ENCODE measurements at regions not wholly inside any gene's neighbourhood (a gene's known extent, or its start where the extent isn't known, plus 50 kb on each side); places are given as distances from the start of the nearest gene placed in this dataset.

- Histone ChIP-seq H3K4me2 (ENCODE audit: low read depth, low read length, poor library complexity, severe bottlenecking) (no peak overlapping the region), H3K79me2 (ENCODE audit: insufficient read depth, low read length) (no peaks in the 10 kb centered on the region), H3K36me3 (ENCODE audit: low read length) (no peaks in the 10 kb centered on the region), H3K9ac (ENCODE audit: low read length) (no peak overlapping the region), H4K20me1 (ENCODE audit: low read depth, low read length) (no peaks in the 10 kb centered on the region), H3K9me2 (replicated peaks; ENCODE audit: insufficient read depth, low read length) (no peaks in the 10 kb centered on the region), H3K9me3 (ENCODE audit: insufficient read depth, low read length) (no peaks in the 10 kb centered on the region), H3K27me3 (ENCODE audit: low read length) (no peaks in the 10 kb centered on the region), H3K4me3 (ENCODE audit: insufficient read depth, low read length, poor library complexity, severe bottlenecking) (no peak overlapping the region), H2AFZ (ENCODE audit: low read depth, low read length, severe bottlenecking) (no peak overlapping the region), H3K27ac (ENCODE audit: low read depth, low read length) (no peak overlapping the region), H3F3A (ENCODE audit: insufficient read depth) (no peaks in the 10 kb centered on the region)
- TF ChIP-seq EZH2phosphoT487 (conservative IDR thresholded peaks at IDR 0.05; ENCODE audit: low read length) = no peak
- TF ChIP-seq, protein P1, sequence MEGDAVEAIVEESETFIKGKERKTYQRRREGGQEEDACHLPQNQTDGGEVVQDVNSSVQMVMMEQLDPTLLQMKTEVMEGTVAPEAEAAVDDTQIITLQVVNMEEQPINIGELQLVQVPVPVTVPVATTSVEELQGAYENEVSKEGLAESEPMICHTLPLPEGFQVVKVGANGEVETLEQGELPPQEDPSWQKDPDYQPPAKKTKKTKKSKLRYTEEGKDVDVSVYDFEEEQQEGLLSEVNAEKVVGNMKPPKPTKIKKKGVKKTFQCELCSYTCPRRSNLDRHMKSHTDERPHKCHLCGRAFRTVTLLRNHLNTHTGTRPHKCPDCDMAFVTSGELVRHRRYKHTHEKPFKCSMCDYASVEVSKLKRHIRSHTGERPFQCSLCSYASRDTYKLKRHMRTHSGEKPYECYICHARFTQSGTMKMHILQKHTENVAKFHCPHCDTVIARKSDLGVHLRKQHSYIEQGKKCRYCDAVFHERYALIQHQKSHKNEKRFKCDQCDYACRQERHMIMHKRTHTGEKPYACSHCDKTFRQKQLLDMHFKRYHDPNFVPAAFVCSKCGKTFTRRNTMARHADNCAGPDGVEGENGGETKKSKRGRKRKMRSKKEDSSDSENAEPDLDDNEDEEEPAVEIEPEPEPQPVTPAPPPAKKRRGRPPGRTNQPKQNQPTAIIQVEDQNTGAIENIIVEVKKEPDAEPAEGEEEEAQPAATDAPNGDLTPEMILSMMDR (IDR thresholded peaks at IDR 0.05; ENCODE audit: insufficient read depth, low read length, poor library complexity, severe bottlenecking) = no peak
Measured at GRCh38 chr2:172658945-172659344, 76.7 kb upstream of the RAPGEF4 start.

DNA sequence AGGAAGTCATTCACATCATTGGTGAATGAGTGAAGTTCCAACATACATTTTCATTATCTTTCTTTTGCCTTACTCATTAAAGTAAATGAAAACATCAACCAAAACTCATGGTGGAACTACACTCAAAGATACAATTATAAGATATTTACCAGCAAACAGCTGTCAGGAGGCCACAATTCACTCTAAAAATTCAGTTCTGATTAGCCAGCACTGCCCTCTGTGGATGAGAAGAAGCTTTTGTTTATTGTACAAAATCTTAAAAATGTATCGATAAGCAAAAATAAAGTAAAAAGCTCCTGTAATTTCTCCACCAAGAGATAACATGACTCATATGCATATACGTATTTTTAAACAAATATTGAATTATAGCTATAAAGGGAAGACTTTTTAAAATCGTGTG lies 73.5 kb upstream of the RAPGEF4 start:
- TF ChIP-seq EZH2phosphoT487 (conservative IDR thresholded peaks at IDR 0.05; ENCODE audit: low read length) = no peak
- TF ChIP-seq, protein P1 (IDR thresholded peaks at IDR 0.05; ENCODE audit: insufficient read depth, low read length, poor library complexity, severe bottlenecking) = no peak
- H3K4me3 ChIP-seq (ENCODE audit: insufficient read depth, low read length, poor library complexity, severe bottlenecking) = no peak overlapping the region
- no peaks in the 10 kb centered on the region for H3K36me3 ChIP-seq (ENCODE audit: low read length)
- H3K9me3 ChIP-seq (ENCODE audit: insufficient read depth, low read length) = no peaks in the 10 kb centered on the region; the same call in 1 of the 2 replicates
- no peak overlapping the region for H3K9ac ChIP-seq (ENCODE audit: low read length)
- no peak overlapping the region for H3K4me2 ChIP-seq (ENCODE audit: low read depth, low read length, poor library complexity, severe bottlenecking)
- no peaks in the 10 kb centered on the region for H3K9me2 ChIP-seq (replicated peaks; ENCODE audit: insufficient read depth, low read length)
- H3F3A ChIP-seq (ENCODE audit: insufficient read depth) = no peaks in the 10 kb centered on the region
- no peaks in the 10 kb centered on the region for H3K27me3 ChIP-seq (ENCODE audit: low read length)
- H3K27ac ChIP-seq (ENCODE audit: low read depth, low read length) = no peak overlapping the region
- no peak overlapping the region for H2AFZ ChIP-seq (ENCODE audit: low read depth, low read length, severe bottlenecking)
- no peaks in the 10 kb centered on the region for H4K20me1 ChIP-seq (ENCODE audit: low read depth, low read length)
- H3K79me2 ChIP-seq (ENCODE audit: insufficient read depth, low read length) = no peaks in the 10 kb centered on the region

DNA sequence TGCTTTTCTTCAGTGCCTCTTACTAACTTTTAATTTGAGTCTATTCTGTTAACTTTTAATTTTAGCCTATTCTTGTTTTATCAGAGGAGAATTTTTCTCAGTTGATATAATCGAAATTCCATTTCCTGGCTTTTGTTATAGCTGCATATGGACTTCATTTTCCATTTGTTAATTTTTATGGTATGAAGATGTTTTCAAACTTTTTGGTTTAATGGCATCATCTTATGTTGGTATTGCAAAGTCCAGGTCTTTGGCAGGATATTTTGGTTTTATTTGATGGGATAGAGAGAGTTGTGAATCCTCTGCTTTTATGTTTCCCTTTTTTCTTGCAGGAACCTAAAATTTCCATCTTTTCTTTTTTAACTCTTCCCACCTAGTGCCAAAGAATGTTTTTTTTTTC lies 70.9 kb upstream of the RAPGEF4 start:
- Histone ChIP-seq H3K36me3 (ENCODE audit: low read length) (no peaks in the 10 kb centered on the region), H3K27me3 (ENCODE audit: low read length) (no peaks in the 10 kb centered on the region), H3K4me3 (ENCODE audit: insufficient read depth, low read length, poor library complexity, severe bottlenecking) (no peak overlapping the region), H3K9me3 (ENCODE audit: insufficient read depth, low read length) (no peaks in the 10 kb centered on the region; the same call in 1 of the 2 replicates), H4K20me1 (ENCODE audit: low read depth, low read length) (no peaks in the 10 kb centered on the region), H3F3A (ENCODE audit: insufficient read depth) (no peaks in the 10 kb centered on the region), H3K9me2 (replicated peaks; ENCODE audit: insufficient read depth, low read length) (no peaks in the 10 kb centered on the region), H3K27ac (ENCODE audit: low read depth, low read length) (no peak overlapping the region), H3K9ac (ENCODE audit: low read length) (no peak overlapping the region), H3K79me2 (ENCODE audit: insufficient read depth, low read length) (no peaks in the 10 kb centered on the region), H2AFZ (ENCODE audit: low read depth, low read length, severe bottlenecking) (no peak overlapping the region), H3K4me2 (ENCODE audit: low read depth, low read length, poor library complexity, severe bottlenecking) (no peak overlapping the region)
- TF ChIP-seq, protein P1 (IDR thresholded peaks at IDR 0.05; ENCODE audit: insufficient read depth, low read length, poor library complexity, severe bottlenecking) = no peak
- no peak for TF ChIP-seq EZH2phosphoT487 (conservative IDR thresholded peaks at IDR 0.05; ENCODE audit: low read length)

Measured in SU-DHL-6 (cell line).